T-cell (primary cell): ENCODE measurements at regions not wholly inside any gene's neighbourhood (a gene's known extent, or its start where the extent isn't known, plus 50 kb on each side); places are given as distances from the start of the nearest gene placed in this dataset.

Experiments
- ATAC-seq, 4 experiments: fragments of 200-7000 bp in 3 of 4; fragments of 150-1000 bp in 1 of 4; cut with Tn5 transposase; replicated peaks in 1 of 4; 1 replicate in 3 of 4; 2 replicates in 1 of 4; pipeline ENCODE4 v1.10.0; 2021; ENCODE audit warnings: moderate library complexity in 3 of 4, mild to moderate bottlenecking in 2 of 4, moderate number of reproducible peaks in 1 of 4
- CTCF ChIA-PET, 2 donors: fragments of 300-600 bp; sonication (Branson Sonifier 250); formaldehyde crosslinking; loops; one replicate each; lab custom pipeline; 2022; ENCODE audit warnings: antibody characterized with exemption in 2 of 2; lab: Charles Lee
- POLR2A ChIA-PET, 2 donors: fragments of 300-600 bp; sonication (Branson Sonifier 250); formaldehyde crosslinking; loops; one replicate each; lab custom pipeline; 2022; ENCODE audit warnings: antibody characterized with exemption in 2 of 2; lab: Charles Lee
- DNase-seq, 35 experiments: peaks; one replicate each; pipeline versions ENCODE4 v3.0.0 to v3.0.0-alpha.2; 2013 to 2023
- H3K27ac ChIP-seq: one replicate; pipeline ENCODE4 v1.5.1; 2013; ENCODE audit warnings: low read length
- H3K27me3 ChIP-seq, 2 experiments: replicated peaks in 1 of 2; 1 replicate in 1 of 2; 2 replicates in 1 of 2; pipeline versions ENCODE4 v1.6.1 to v1.7.0; 2013; ENCODE audit warnings: low read length in 1 of 2, mixed read lengths in 1 of 2; ENCODE audit not compliant: control insufficient read depth in 2 of 2, insufficient read depth in 2 of 2; ENCODE audit errors: extremely low read depth in 1 of 2
- H3K36me3 ChIP-seq, 2 donors: 1 replicate in 1 of 2; 2 replicates in 1 of 2; pipeline versions ENCODE4 v1.6.1 to v1.7.0; 2013; ENCODE audit warnings: low read length in 1 of 2; ENCODE audit not compliant: control insufficient read depth in 2 of 2, insufficient read depth in 1 of 2; ENCODE audit errors: extremely low read depth in 1 of 2
- H3K4me1 ChIP-seq, 2 experiments: 1 replicate in 1 of 2; 2 replicates in 1 of 2; pipeline versions ENCODE4 v1.6.1 to v1.7.0; 2013; ENCODE audit warnings: low read length in 2 of 2, mixed read lengths in 1 of 2; ENCODE audit not compliant: insufficient read depth in 2 of 2, control insufficient read depth in 1 of 2; ENCODE audit errors: extremely low read depth in 1 of 2
- H3K4me3 ChIP-seq, 2 donors: 1 replicate in 1 of 2; 2 replicates in 1 of 2; pipeline versions ENCODE4 v1.5.1 to v1.7.0; 2013; ENCODE audit warnings: mild to moderate bottlenecking in 2 of 2, low read length in 1 of 2, moderate library complexity in 1 of 2; ENCODE audit not compliant: control insufficient read depth in 1 of 2; ENCODE audit errors: extremely low read depth in 1 of 2
- H3K9me3 ChIP-seq: 2 replicates; pipeline ENCODE4 v1.7.0; 2013
- H3K27ac Mint-ChIP-seq, 2 donors: one replicate each; pipeline ENCODE4 v1.8.0; 2020 to 2021; ENCODE audit warnings: mild to moderate bottlenecking in 2 of 2, mixed read lengths in 2 of 2
- H3K27me3 Mint-ChIP-seq, 2 donors: one replicate each; pipeline ENCODE4 v1.8.0; 2021 to 2022; ENCODE audit warnings: mixed read lengths in 2 of 2
- H3K36me3 Mint-ChIP-seq: one replicate; pipeline ENCODE4 v1.8.0; 2021; ENCODE audit warnings: mixed read lengths
- H3K4me1 Mint-ChIP-seq, 3 donors: one replicate each; pipeline ENCODE4 v1.8.0; 2020 to 2022; ENCODE audit warnings: mixed read lengths in 3 of 3, mild to moderate bottlenecking in 1 of 3
- H3K4me3 Mint-ChIP-seq, 3 donors: one replicate each; pipeline ENCODE4 v1.8.0; 2020 to 2022; ENCODE audit warnings: mild to moderate bottlenecking in 3 of 3, mixed read lengths in 3 of 3, moderate library complexity in 3 of 3
- H3K9me3 Mint-ChIP-seq, 3 donors: one replicate each; pipeline ENCODE4 v1.8.0; 2020 to 2022; ENCODE audit warnings: mixed read lengths in 3 of 3
- WGBS: methylation state at CpG from one replicate; pipeline ENCODE4 v1.1.5; 2013; ENCODE audit warnings: missing lambda C conversion rate; ENCODE audit not compliant: insufficient coverage; 5-methylcytosine and 5-hydroxymethylcytosine counted together

GRCh38 chr2:66660804-66661203 is 225.9 kb downstream of the MEIS1 start:
- Histone ChIP-seq H3K9me3 (no peaks in the 10 kb centered on the region), H3K27ac (no peak overlapping the region), H3K27me3 (peaks cover 0 to 7% of the 10 kb centered on the region in 2 experiments), H3K4me3 (no peak overlapping the region), H3K4me1 (no peaks in the 10 kb centered on the region), H3K36me3 (no peaks in the 10 kb centered on the region)
- Mint-ChIP-seq H3K27me3 (peaks cover 0 to 5% of the 10 kb centered on the region in 2 donors), H3K9me3 (peaks cover 8 to 22% (median 13%) of the 10 kb centered on the region in 3 donors), H3K4me3 (no peak overlapping the region), H3K4me1 (no peaks in the 10 kb centered on the region), H3K27ac (no peak overlapping the region), H3K36me3 (no peaks in the 10 kb centered on the region)
- POLR2A ChIA-PET = no interaction called here
- CTCF ChIA-PET = no interaction called here
- no peak for ATAC-seq
- DNase-seq = no peak

GRCh38 chr2:66661253-66662173 is 226.6 kb downstream of the MEIS1 start:
- ChIA-PET POLR2A (no interaction called here), CTCF (no interaction called here)
- Mint-ChIP-seq H3K27me3 (peaks cover 0 to 5% of the 10 kb centered on the region in 2 donors), H3K36me3 (no peaks in the 10 kb centered on the region), H3K27ac (no peak overlapping the region), H3K4me3 (no peak overlapping the region), H3K4me1 (no peaks in the 10 kb centered on the region), H3K9me3 (peaks cover 8 to 22% (median 12%) of the 10 kb centered on the region in 3 donors)
- 29% methylated on average over 10 of the region's 10 CpGs for WGBS
- DNase-seq = no peak
- Histone ChIP-seq H3K4me1 (no peaks in the 10 kb centered on the region), H3K9me3 (no peaks in the 10 kb centered on the region), H3K27me3 (peaks cover 0 to 7% of the 10 kb centered on the region in 2 experiments), H3K27ac (no peak overlapping the region), H3K4me3 (no peak overlapping the region), H3K36me3 (no peaks in the 10 kb centered on the region)
- ATAC-seq = no peak

- ChIA-PET CTCF (no interaction called here), POLR2A (no interaction called here)
- no peaks in the 10 kb centered on the region for H3K36me3 Mint-ChIP-seq
- peaks cover 0 to 5% (median 0%) of the 10 kb centered on the region in 3 donors for H3K9me3 Mint-ChIP-seq
- DNase-seq (no peak), ATAC-seq (no peak)
- no peaks in the 10 kb centered on the region for H3K4me1 Mint-ChIP-seq
- WGBS = 46% methylated on average over 3 of the region's 5 CpGs
- Histone ChIP-seq H3K9me3 (no peaks in the 10 kb centered on the region), H3K4me3 (no peak overlapping the region), H3K27ac (no peak overlapping the region), H3K27me3 (peaks cover 0 to 7% of the 10 kb centered on the region in 2 experiments), H3K36me3 (no peaks in the 10 kb centered on the region), H3K4me1 (no peaks in the 10 kb centered on the region)
- H3K27me3 Mint-ChIP-seq = peaks cover 0 to 5% of the 10 kb centered on the region in 2 donors
- H3K4me3 Mint-ChIP-seq = no peak overlapping the region
- no peak overlapping the region for H3K27ac Mint-ChIP-seq
Measured at GRCh38 chr2:66665124-66665984, 230.4 kb downstream of the MEIS1 start.

- CTCF ChIA-PET = no interaction called here
- H3K9me3 Mint-ChIP-seq = peaks cover 0 to 9% (median 0%) of the 10 kb centered on the region in 3 donors
Measured at GRCh38 chr2:66667301-66667700, 232.4 kb downstream of the MEIS1 start.

GRCh38 chr2:66673286-66673685 is 238.4 kb downstream of the MEIS1 start:
- ATAC-seq = no peak
- Histone ChIP-seq H3K4me3 (no peak overlapping the region), H3K9me3 (no peaks in the 10 kb centered on the region), H3K27me3 (no peaks in the 10 kb centered on the region), H3K27ac (no peak overlapping the region), H3K4me1 (no peaks in the 10 kb centered on the region), H3K36me3 (no peaks in the 10 kb centered on the region)
- Mint-ChIP-seq H3K36me3 (no peaks in the 10 kb centered on the region), H3K27me3 (peaks cover 0 to 3% of the 10 kb centered on the region in 2 donors), H3K4me3 (no peak overlapping the region), H3K9me3 (peaks cover 4 to 6% (median 4%) of the 10 kb centered on the region in 3 donors), H3K27ac (no peak overlapping the region), H3K4me1 (no peaks in the 10 kb centered on the region)
- no peak for DNase-seq
- ChIA-PET CTCF (no interaction called here), POLR2A (no interaction called here)
- no CpG with 5 or more reads among the region's 2 CpGs for whole genome bisulfite sequencing

More at GRCh38 chr2:66667301-66667700, 232.4 kb downstream of the MEIS1 start:
- Mint-ChIP-seq H3K4me1 (no peaks in the 10 kb centered on the region), H3K27ac (no peak overlapping the region), H3K36me3 (no peaks in the 10 kb centered on the region), H3K4me3 (no peak overlapping the region), H3K27me3 (peaks cover 0 to 5% of the 10 kb centered on the region in 2 donors)
- ATAC-seq (no peak), DNase-seq (no peak)
- no peak overlapping the region for H3K27ac ChIP-seq
- H3K4me1 ChIP-seq = no peaks in the 10 kb centered on the region
- H3K27me3 ChIP-seq = no peaks in the 10 kb centered on the region
- no peaks in the 10 kb centered on the region for H3K9me3 ChIP-seq
- 82% methylated on average over 2 of the region's 4 CpGs for WGBS
- POLR2A ChIA-PET = no interaction called here
- no peak overlapping the region for H3K4me3 ChIP-seq
- H3K36me3 ChIP-seq = no peaks in the 10 kb centered on the region

- ATAC-seq = no peak
- peaks cover 0 to 3% of the 10 kb centered on the region in 2 donors for H3K27me3 Mint-ChIP-seq
- H3K4me3 ChIP-seq = no peak overlapping the region
- no peaks in the 10 kb centered on the region for H3K4me1 ChIP-seq
- no peaks in the 10 kb centered on the region for H3K4me1 Mint-ChIP-seq
- no peak overlapping the region for H3K4me3 Mint-ChIP-seq
- DNase-seq = no peak
- H3K27me3 ChIP-seq = no peaks in the 10 kb centered on the region
- H3K9me3 ChIP-seq = no peaks in the 10 kb centered on the region
- H3K27ac ChIP-seq = no peak overlapping the region
- H3K36me3 ChIP-seq = no peaks in the 10 kb centered on the region
- peaks cover 4 to 8% (median 5%) of the 10 kb centered on the region in 3 donors for H3K9me3 Mint-ChIP-seq
- H3K36me3 Mint-ChIP-seq = no peaks in the 10 kb centered on the region
- ChIA-PET CTCF (no interaction called here), POLR2A (no interaction called here)
- no peak overlapping the region for H3K27ac Mint-ChIP-seq
- no CpG with 5 or more reads among the region's 1 CpG for WGBS
Measured at GRCh38 chr2:66674087-66674486, 239.2 kb downstream of the MEIS1 start.
